ENCODE measurements at regions not wholly inside any gene's neighbourhood (a gene's known extent, or its start where the extent isn't known, plus 50 kb on each side); places are given as distances from the start of the nearest gene placed in this dataset.

DNA sequence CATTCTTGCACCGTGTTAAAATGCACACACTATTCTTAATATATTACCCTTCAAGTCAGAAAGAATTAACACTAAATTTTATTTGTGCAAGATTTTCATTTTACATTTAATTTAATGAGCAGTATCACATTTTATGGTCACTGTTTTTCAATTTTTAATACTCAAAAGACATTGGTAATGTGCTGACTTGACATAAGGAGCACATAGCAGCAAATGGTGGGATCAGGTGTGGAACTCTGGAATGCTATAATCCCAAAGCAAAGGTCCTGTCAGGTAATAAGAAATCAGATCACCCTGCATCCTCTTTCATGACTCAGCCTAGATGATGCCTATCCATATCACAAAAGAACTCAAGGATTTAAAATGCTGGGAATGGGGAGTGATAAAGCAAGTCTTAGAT is 55.6 kb upstream of the SPAG16 start:
- no peak for TF ChIP-seq TAF1 (IDR thresholded peaks at IDR 0.05; ENCODE audit: low read depth, low read length)
- TF ChIP-seq POLR2A (IDR thresholded peaks at IDR 0.05; ENCODE audit: low read depth, low read length): no peak
- no peak for TF ChIP-seq POLR2AphosphoS5 (IDR thresholded peaks at IDR 0.05; ENCODE audit: low read depth, low read length)
- no peak for TF ChIP-seq SPI1 (IDR thresholded peaks at IDR 0.05; ENCODE audit: low read depth, low read length)
- TF ChIP-seq POU2F2 (IDR thresholded peaks at IDR 0.05; ENCODE audit: low read depth, low read length): no peak

Data from GM12891 (cell line).